ENCODE measurements at regions not wholly inside any gene's neighbourhood (a gene's known extent, or its start where the extent isn't known, plus 50 kb on each side); places are given as distances from the start of the nearest gene placed in this dataset.

DNA sequence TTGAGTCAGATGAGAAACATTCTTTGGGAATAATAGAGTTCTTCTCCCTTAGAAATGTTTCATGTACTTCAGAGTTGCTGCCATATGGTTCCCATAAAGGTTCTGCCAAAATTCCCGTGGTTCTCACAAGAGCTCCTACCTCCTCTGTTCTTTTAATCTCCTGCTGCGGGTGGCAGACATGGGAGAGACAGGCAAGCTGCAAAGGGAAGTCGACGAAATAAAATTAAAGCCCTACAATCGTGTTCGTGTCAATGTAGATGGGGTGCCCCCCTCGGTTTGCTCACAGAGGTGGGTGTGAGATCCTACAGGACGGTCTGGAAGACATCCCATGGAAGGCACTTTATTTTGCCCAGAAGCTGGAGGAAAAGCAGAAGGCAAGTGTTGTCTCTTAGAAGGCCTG lies 276.0 kb downstream of the RWDD3 start:
- intact Hi-C loops (cut with DNase I; ENCODE audit: low total_unique reads) (no loop called here), in situ Hi-C loops (cut with MboI; ENCODE audit: low pct_ligation_motif_present in 1 of 4, low pct_unique_long_range_greater_than_20kb in 1 of 4, low sequenced_read_pairs in 3 of 4) (no loop called here)
- no peak for TF ChIP-seq POLR2AphosphoS5 (IDR thresholded peaks at IDR 0.05)
- TF ChIP-seq, protein P1, sequence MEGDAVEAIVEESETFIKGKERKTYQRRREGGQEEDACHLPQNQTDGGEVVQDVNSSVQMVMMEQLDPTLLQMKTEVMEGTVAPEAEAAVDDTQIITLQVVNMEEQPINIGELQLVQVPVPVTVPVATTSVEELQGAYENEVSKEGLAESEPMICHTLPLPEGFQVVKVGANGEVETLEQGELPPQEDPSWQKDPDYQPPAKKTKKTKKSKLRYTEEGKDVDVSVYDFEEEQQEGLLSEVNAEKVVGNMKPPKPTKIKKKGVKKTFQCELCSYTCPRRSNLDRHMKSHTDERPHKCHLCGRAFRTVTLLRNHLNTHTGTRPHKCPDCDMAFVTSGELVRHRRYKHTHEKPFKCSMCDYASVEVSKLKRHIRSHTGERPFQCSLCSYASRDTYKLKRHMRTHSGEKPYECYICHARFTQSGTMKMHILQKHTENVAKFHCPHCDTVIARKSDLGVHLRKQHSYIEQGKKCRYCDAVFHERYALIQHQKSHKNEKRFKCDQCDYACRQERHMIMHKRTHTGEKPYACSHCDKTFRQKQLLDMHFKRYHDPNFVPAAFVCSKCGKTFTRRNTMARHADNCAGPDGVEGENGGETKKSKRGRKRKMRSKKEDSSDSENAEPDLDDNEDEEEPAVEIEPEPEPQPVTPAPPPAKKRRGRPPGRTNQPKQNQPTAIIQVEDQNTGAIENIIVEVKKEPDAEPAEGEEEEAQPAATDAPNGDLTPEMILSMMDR (IDR thresholded peaks at IDR 0.05): no peak
- no peak for TF ChIP-seq EP300 (IDR thresholded peaks at IDR 0.05; ENCODE audit: low read depth)
- Histone ChIP-seq H3K4me3 (no peak overlapping the region), H3K36me3 (no peaks in the 10 kb centered on the region), H3K27me3 (no peaks in the 10 kb centered on the region), H3K4me1 (no peaks in the 10 kb centered on the region), H3K9me3 (no peaks in the 10 kb centered on the region), H3K27ac (no peak overlapping the region)
- WGBS, 2 donors (ENCODE audit: low coverage in 1 of 2): 57 to 76% methylated on average over 7 to 8 of the region's 8 CpGs
- DNase-seq: no peak

DNA sequence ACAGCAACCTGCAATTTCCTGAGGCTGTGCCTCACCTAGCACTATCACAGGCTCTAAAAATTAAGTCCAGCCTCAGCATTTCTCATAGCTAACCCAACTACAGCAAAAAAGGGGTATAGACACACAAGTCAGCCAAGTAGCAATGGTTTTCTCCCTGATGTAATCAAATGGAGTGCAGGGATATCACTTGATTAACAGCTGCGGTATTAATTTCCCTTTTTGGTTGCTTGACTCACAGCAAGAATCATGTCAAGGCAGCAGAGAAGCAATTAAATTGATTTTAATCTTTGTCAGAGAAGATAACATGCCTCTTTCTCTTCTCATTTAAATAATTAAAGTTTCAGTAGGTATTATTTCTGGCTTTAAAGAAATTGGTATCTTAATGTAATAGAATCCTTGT lies 278.9 kb downstream of the RWDD3 start:
- 93% methylated on average over 1 of the region's 1 CpG; no CpG with 5 or more reads in 1 of the 2 donors for WGBS, 2 donors (ENCODE audit: low coverage in 1 of 2)
- in situ Hi-C loops (cut with MboI; ENCODE audit: low pct_ligation_motif_present in 1 of 4, low pct_unique_long_range_greater_than_20kb in 1 of 4, low sequenced_read_pairs in 3 of 4): no loop called here
- no peak for DNase-seq
- TF ChIP-seq POLR2A (IDR thresholded peaks at IDR 0.05) (no peak), EP300 (IDR thresholded peaks at IDR 0.05; ENCODE audit: low read depth) (no peak), POLR2AphosphoS5 (IDR thresholded peaks at IDR 0.05) (no peak)
- TF ChIP-seq, protein P1 (IDR thresholded peaks at IDR 0.05): no peak
- intact Hi-C loops (cut with DNase I; ENCODE audit: low total_unique reads): no loop called here
- H3K27me3 ChIP-seq: no peaks in the 10 kb centered on the region
- no peaks in the 10 kb centered on the region for H3K4me1 ChIP-seq
- H3K4me3 ChIP-seq: no peak overlapping the region
- H3K9me3 ChIP-seq: no peaks in the 10 kb centered on the region
- no peaks in the 10 kb centered on the region for H3K36me3 ChIP-seq
- H3K27ac ChIP-seq: no peak overlapping the region

DNA sequence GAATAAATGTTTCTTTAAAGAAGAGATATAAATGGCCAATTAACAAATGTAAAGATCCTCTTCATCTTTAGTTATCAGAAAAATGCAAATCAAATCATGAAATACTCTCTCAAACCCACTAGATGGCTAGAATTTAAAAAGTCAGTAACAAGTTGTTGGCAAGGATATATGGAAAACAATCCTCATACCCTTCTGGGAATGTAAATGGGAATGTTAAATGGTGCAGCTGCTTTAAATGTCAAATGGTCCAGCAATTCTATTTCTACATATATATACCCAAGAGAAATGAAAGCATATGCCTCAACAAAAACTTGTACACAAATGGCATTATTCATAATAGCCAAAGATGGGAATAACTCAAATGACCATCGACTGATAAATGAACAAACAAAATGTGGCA lies 283.5 kb downstream of the RWDD3 start:
- Histone ChIP-seq H3K4me1 (no peaks in the 10 kb centered on the region), H3K27me3 (no peaks in the 10 kb centered on the region), H3K36me3 (no peaks in the 10 kb centered on the region), H3K4me3 (no peak overlapping the region), H3K27ac (no peak overlapping the region), H3K9me3 (no peaks in the 10 kb centered on the region)
- TF ChIP-seq, protein P1 (IDR thresholded peaks at IDR 0.05): no peak
- TF ChIP-seq EP300 (IDR thresholded peaks at IDR 0.05; ENCODE audit: low read depth) (no peak), POLR2AphosphoS5 (IDR thresholded peaks at IDR 0.05) (no peak), POLR2A (IDR thresholded peaks at IDR 0.05) (no peak)
- in situ Hi-C loops (cut with MboI; ENCODE audit: low pct_ligation_motif_present in 1 of 4, low pct_unique_long_range_greater_than_20kb in 1 of 4, low sequenced_read_pairs in 3 of 4) (no loop called here), intact Hi-C loops (cut with DNase I; ENCODE audit: low total_unique reads) (no loop called here)
- no peak for DNase-seq
- 67 to 75% methylated on average over 1 of the region's 1 CpG for WGBS, 2 donors (ENCODE audit: low coverage in 1 of 2)

DNA sequence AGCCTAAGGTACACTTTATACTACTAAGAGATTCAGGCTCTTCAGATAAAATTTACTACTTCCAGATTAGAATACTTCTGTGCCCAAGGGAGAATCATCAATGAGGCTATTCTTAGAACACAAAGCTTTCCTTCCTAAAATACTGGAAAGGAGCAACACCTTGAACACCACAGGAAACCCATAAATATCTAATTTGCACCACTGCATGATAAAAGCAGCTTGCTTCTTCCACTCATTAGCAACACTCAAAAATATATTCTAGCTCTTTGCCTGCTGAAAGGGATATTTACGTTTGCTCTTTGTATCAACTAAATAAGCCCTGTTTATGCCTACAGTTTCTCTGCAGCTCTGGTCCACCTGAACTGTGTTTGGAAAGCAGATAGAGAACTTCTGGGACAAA lies 284.3 kb downstream of the RWDD3 start:
- Histone ChIP-seq H3K27me3 (no peaks in the 10 kb centered on the region), H3K36me3 (no peaks in the 10 kb centered on the region), H3K9me3 (no peaks in the 10 kb centered on the region), H3K27ac (no peak overlapping the region), H3K4me1 (no peaks in the 10 kb centered on the region), H3K4me3 (no peak overlapping the region)
- intact Hi-C loops (cut with DNase I; ENCODE audit: low total_unique reads) (no loop called here), in situ Hi-C loops (cut with MboI; ENCODE audit: low pct_ligation_motif_present in 1 of 4, low pct_unique_long_range_greater_than_20kb in 1 of 4, low sequenced_read_pairs in 3 of 4) (no loop called here)
- no peak for DNase-seq
- 0% methylated on average over 1 of the region's 1 CpG for WGBS, 2 donors (ENCODE audit: low coverage in 1 of 2)
- no peak for TF ChIP-seq POLR2A (IDR thresholded peaks at IDR 0.05)
- TF ChIP-seq POLR2AphosphoS5 (IDR thresholded peaks at IDR 0.05): no peak
- TF ChIP-seq, protein P1 (IDR thresholded peaks at IDR 0.05): no peak
- TF ChIP-seq EP300 (IDR thresholded peaks at IDR 0.05; ENCODE audit: low read depth): no peak
